Eye (tissue), 1 donor: ENCODE measurements at regions not wholly inside any gene's neighbourhood (a gene's known extent, or its start where the extent isn't known, plus 50 kb on each side); places are given as distances from the start of the nearest gene placed in this dataset.

Experiments
- DNase-seq: peaks from one replicate; pipeline ENCODE4 v3.0.0-alpha.2; 2015

DNA sequence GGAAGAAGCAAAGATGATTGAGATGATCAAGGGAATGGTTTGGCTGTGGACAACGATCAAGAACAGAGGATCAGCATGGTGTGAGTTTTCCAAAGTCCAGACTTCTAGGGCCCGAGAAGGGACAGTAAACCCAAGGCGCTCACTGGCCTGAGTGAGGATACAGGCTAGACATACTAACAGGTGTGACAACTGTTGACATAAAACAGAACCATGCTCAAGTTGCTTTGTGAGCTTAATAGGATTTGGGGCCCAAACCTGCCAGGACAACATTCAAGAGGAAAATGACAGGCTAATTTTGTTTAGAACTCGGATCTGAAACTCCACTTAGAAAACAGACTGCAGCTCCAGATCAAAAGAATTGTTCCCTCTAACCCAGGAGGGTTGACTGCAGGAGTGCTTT, 68.1 kb upstream of the ACKR3 start:
- DNase-seq, result no peak

- DNase-seq, result no peak
These were observed 66.5 kb upstream of the ACKR3 start for GRCh38 chr2:236503100-236503499.

GRCh38 chr2:236503583-236503982, 66.0 kb upstream of the ACKR3 start:
- no peak for DNase-seq

GRCh38 chr2:236505041-236505440, 64.6 kb upstream of the ACKR3 start:
- DNase-seq, result no peak

GRCh38 chr2:236505648-236506047, 64.0 kb upstream of the ACKR3 start:
- no peak for DNase-seq

DNA sequence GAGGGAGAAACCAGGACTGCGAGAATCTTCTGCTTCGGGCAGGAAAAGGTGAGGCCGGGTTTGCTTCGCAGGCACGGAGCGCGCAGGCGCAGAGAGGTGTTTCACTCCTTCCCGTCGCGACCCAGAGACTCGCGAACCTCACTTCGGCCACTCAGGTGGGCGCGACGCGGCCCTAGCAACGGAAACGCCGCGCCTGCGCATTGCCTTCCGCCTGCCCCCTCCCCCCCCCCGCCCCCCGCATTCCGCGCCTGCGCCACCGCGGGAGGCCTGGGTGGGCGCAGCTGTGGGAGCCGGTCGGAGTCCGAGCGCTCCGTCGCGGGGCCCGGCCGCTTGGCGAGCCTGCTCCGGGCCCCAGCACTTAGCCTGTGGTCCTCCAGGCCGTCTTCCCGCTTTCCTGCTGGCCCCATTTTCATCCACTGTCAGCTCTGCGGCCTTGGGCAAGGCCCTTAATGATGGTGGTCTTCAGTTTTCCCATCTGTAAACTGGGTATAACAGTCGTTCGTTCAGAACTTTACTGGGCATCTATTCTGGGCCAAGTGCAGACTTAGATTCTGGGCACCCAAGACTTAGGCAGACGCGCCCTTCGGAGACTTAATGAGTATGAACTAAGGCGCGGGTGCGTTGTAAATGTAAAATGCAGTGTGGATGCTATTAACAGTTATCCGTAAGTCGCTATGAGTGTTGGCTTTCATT, 62.1 kb upstream of the ACKR3 start:
- DNase-seq, result peak; percentile 86

DNA sequence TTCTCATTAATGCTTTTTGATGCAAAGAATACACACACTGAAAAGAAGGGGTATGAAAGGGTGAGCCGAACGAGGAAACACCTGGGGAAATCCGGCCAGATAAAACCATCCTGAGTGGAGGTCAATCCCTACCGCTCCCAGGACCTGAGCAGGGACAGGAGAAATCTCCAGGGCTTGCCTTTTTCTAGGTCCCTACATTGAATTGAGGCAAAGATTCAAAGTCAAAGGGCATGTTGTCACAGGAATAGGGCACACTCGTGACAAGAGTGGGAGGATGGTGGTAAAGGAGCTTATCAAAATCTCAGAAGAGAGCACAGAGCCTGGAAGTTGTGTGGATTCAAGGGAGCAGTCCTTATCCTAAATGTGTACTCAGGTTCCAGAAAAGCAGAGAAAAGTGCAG, 61.2 kb upstream of the ACKR3 start:
- DNase-seq, result no peak

- DNase-seq, result no peak
These were observed 59.6 kb upstream of the ACKR3 start for GRCh38 chr2:236510034-236510433.

DNA sequence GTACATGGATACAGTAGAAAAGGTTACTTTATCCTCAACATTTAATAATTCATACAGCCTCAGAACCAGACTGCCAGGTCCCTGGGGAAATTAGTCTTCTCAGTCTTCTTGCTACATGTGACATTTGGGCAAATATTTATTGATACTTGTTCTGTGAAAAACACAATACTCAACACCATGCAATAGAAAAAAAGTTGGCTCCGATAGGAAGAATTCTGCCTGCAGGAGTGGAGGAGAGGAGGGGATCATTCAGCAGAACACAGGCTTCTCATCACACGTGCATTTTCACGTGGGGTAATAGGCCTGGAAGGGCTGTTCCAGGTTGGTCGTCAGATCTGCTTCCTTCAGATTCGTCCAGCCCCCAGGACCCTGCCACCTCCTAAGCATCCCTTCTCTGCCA, 58.4 kb upstream of the ACKR3 start:
- DNase-seq, result no peak

DNA sequence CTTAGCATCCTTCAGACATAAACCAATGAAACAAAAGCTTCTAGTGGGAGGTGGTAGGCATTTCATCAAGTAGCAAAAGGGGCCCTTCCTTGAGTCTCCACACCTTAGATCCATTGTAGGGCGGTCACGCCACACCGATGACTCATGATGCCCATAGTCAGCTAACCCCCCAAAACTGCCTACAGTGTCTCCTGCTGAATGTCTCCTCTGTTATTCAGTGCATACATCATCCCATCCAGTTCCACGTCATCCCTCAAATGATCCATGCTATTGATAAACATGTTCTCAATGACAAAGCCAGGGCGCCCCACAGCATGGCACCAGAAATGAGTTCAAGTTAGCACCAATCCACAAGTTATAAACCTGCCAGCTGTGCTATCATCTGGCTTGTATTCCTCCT, 57.4 kb upstream of the ACKR3 start:
- DNase-seq, result no peak

DNA sequence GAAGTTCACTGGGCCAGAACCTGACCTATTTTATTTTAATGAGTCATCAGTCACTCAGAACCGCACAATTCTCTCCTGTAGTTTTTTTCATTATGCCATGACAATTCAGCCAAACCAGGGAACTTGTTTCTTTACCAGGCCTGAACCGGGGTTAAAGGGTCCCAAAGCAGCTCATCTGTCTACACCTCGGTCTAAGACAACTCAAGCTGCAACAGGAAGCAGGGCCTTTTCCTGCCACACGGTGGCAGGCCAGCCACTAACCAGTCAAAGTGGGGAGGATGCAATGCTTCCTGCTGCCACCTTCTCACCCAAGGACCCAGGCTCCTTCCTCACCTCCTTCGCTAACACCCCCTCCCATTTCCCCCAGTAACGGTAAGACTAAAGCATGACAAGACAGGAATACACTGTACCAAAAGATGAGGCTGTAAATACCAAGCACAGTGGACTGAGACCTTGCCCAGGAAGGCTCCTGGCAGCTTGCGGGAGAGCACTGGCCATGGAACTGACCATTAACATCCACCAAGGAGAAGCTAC, 56.7 kb upstream of the ACKR3 start:
- DNase-seq, result peak; percentile 64

GRCh38 chr2:236513956-236514355, 55.7 kb upstream of the ACKR3 start:
- no peak for DNase-seq

DNA sequence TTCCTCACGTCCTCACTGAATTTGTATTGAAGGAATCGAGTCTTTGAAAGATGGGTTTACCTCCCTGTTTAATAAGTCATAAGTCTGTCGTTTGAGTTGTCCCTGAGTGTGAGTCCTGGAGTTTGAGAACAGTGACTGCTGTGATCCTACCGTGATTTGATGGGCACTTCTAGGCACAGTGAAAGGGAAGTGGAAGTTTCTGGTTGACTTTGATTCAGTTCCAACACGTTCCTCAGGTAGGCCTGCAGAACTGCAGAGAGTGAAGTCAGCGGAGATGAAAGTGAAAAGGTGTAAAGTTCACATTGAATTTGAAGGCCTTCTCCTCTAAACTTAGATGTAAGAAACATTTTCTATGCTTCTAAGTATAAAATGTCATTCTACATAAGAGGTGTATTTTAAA, 52.9 kb upstream of the ACKR3 start:
- DNase-seq, result no peak

- peak; percentile 39 for DNase-seq
These were observed 52.2 kb upstream of the ACKR3 start for GRCh38 chr2:236517251-236518031.
